ENCODE measurements at regions not wholly inside any gene's neighbourhood (a gene's known extent, or its start where the extent isn't known, plus 50 kb on each side); places are given as distances from the start of the nearest gene placed in this dataset.
"Not testable (repeated sequence)": the region's sequence is repeated elsewhere in the genome, so short reads cannot be mapped to it uniquely, and the experiment has no call there.

GRCh38 chr4:189697675-189698245 lies 242.9 kb upstream of the FRG1 start:
- H3K9me3 ChIP-seq; H3K4me3 ChIP-seq; H3K27ac ChIP-seq; H3K4me1 ChIP-seq; DNase-seq; H3K36me3 ChIP-seq; intact Hi-C loops (cut with DNase I); FAIRE-seq; H3K27me3 ChIP-seq: not testable (repeated sequence)
- ATAC-seq, result peak in 2 of 4 donors; percentile 30 to 56
- WGBS, 2 donors, result no CpG with 5 or more reads among the region's 8 CpGs

- H3K27ac ChIP-seq, FAIRE-seq: not testable (repeated sequence)
- 75 to 88% methylated on average over 3 of the region's 3 CpGs for WGBS, 2 donors
Measured at GRCh38 chr4:189703000-189703399, 237.7 kb upstream of the FRG1 start.

GRCh38 chr4:189706821-189707220 lies 233.9 kb upstream of the FRG1 start:
- H3K36me3 ChIP-seq; DNase-seq; ATAC-seq; H3K27ac ChIP-seq; H3K4me3 ChIP-seq; H3K27me3 ChIP-seq; H3K4me1 ChIP-seq; H3K9me3 ChIP-seq; intact Hi-C loops (cut with DNase I); FAIRE-seq: not testable (repeated sequence)
- 72 to 74% methylated on average over 4 of the region's 4 CpGs for WGBS, 2 donors

More at GRCh38 chr4:189703000-189703399, 237.7 kb upstream of the FRG1 start:
- intact Hi-C loops (cut with DNase I); ATAC-seq; DNase-seq; H3K4me1 ChIP-seq; H3K27me3 ChIP-seq; H3K4me3 ChIP-seq; H3K36me3 ChIP-seq; H3K9me3 ChIP-seq: not testable (repeated sequence)

DNA sequence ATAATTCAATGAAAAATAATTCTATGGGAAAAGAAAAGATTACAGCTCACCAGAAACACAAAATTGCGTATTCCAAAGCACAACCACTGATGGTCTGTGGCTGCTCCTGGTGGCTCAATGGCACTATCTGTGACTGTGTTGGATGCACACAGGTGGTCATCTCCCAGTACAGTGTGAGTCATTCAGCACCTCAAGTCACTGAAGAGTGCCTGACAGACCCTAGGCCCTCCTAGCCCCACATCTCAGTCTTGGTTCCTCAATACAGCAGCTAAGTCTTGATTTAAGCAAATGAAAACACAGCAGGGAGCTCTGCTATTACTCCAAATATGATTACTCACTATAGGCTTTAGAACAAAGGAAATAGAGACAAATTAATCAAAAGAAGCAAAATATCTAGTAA lies 233.4 kb upstream of the FRG1 start:
- H3K27ac ChIP-seq, result not testable (repeated sequence)

GRCh38 chr4:189711956-189712355 lies 228.7 kb upstream of the FRG1 start:
- H3K27me3 ChIP-seq; H3K27ac ChIP-seq; intact Hi-C loops (cut with DNase I); H3K36me3 ChIP-seq; H3K4me1 ChIP-seq; H3K4me3 ChIP-seq; H3K9me3 ChIP-seq; DNase-seq; FAIRE-seq; ATAC-seq: not testable (repeated sequence)
- WGBS, 2 donors, result 71 to 76% methylated on average over 3 of the region's 3 CpGs

More for the DNA sequence above, 233.4 kb upstream of the FRG1 start:
- ATAC-seq; H3K9me3 ChIP-seq; H3K27me3 ChIP-seq; DNase-seq; H3K4me1 ChIP-seq; H3K36me3 ChIP-seq; intact Hi-C loops (cut with DNase I); H3K4me3 ChIP-seq; FAIRE-seq: not testable (repeated sequence)
- 95 to 98% methylated on average over 1 of the region's 1 CpG for WGBS, 2 donors

- H3K27me3 ChIP-seq; H3K27ac ChIP-seq; H3K4me1 ChIP-seq; intact Hi-C loops (cut with DNase I); H3K9me3 ChIP-seq; DNase-seq; H3K36me3 ChIP-seq; FAIRE-seq; ATAC-seq: not testable (repeated sequence)
- WGBS, 2 donors, result 82 to 83% methylated on average over 17 of the region's 17 CpGs
- H3K4me3 ChIP-seq, result peak overlapping the region in 1 of 4 donors; percentile 7
Measured at GRCh38 chr4:189721016-189721993, 219.4 kb upstream of the FRG1 start.

GRCh38 chr4:189722324-189723003 lies 218.2 kb upstream of the FRG1 start:
- WGBS, 2 donors, result 68 to 73% methylated on average over 15 to 20 of the region's 23 CpGs
- intact Hi-C loops (cut with DNase I); H3K4me1 ChIP-seq; H3K27ac ChIP-seq; H3K9me3 ChIP-seq; H3K4me3 ChIP-seq; FAIRE-seq; H3K27me3 ChIP-seq; H3K36me3 ChIP-seq: not testable (repeated sequence)
- DNase-seq, result peak; percentile 16 to 83 (median 62)
- peak in 3 of 4 donors; percentile 55 to 77 (median 75) for ATAC-seq

DNA sequence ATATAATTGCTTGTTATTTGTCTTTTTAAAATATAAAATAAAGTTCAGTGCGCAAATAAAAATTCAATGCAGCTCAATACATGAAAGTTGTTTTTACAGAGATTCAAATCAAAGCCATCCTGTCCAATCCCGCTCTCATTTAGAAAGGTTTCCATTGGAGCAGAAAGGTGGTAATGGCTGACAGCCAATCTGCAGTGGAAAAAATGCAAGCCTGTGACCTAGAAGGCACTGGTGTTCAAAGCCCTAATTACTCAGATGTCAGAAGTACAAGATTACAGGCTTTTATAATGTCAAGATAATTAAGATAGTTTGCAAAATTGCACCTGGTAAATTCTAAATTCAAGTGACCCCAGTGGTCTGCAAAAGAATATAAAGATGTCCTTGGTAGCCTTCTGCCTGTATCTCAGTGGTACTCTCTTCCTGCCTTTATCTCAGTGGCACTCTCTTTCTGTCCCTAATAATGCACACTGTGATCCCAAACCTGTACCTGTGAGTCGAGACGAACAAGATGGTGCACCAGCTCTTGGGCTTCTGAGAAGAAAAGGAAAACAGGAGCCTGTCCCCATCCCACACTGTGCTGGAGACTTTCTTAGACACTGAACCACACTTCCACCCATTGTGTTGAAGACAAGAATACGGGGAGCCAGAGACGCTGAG lies 212.6 kb upstream of the FRG1 start:
- H3K9me3 ChIP-seq; H3K4me3 ChIP-seq; FAIRE-seq; H3K27ac ChIP-seq; intact Hi-C loops (cut with DNase I); H3K27me3 ChIP-seq; DNase-seq; H3K4me1 ChIP-seq; H3K36me3 ChIP-seq: not testable (repeated sequence)
- WGBS, 2 donors, result 60 to 75% methylated on average over 4 of the region's 6 CpGs
- ATAC-seq, result peak in 3 of 4 donors; percentile 57 to 59 (median 59)

- H3K27me3 ChIP-seq; H3K4me1 ChIP-seq; H3K27ac ChIP-seq; FAIRE-seq; H3K36me3 ChIP-seq; intact Hi-C loops (cut with DNase I); H3K4me3 ChIP-seq; H3K9me3 ChIP-seq; ATAC-seq; DNase-seq: not testable (repeated sequence)
- WGBS, 2 donors, result 75% methylated on average over 10 of the region's 10 CpGs
Measured at GRCh38 chr4:189731989-189732388, 208.7 kb upstream of the FRG1 start.

DNA sequence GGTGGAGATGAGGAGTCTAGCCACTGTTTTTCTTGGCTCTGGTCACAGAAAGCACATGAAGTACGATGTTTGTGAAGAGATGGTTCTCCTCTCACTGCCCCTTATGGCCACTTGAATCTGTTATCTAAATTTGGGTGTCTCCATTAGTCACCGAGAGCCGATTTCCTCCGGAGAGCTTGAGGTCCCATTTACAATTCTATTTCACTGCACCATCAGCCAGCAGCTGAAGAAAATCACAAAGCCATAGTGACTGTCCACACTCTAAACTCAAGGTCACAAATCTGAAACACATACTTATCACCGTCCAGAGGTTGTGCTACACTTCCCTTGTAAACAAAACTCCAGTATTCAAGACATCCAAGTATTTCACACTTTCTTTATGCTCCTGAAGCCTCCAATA lies 207.2 kb upstream of the FRG1 start:
- ATAC-seq; H3K27ac ChIP-seq; FAIRE-seq; H3K4me1 ChIP-seq; H3K4me3 ChIP-seq; H3K36me3 ChIP-seq; H3K9me3 ChIP-seq; H3K27me3 ChIP-seq; DNase-seq; intact Hi-C loops (cut with DNase I): not testable (repeated sequence)
- 70 to 76% methylated on average over 5 of the region's 5 CpGs for WGBS, 2 donors

- peak overlapping the region in 2 of 4 donors; percentile 3 to 27 for H3K27ac ChIP-seq
- H3K9me3 ChIP-seq; intact Hi-C loops (cut with DNase I); H3K4me1 ChIP-seq; H3K27me3 ChIP-seq; FAIRE-seq; H3K4me3 ChIP-seq; DNase-seq; H3K36me3 ChIP-seq: not testable (repeated sequence)
- 7 to 9% methylated on average over 2 of the region's 2 CpGs for WGBS, 2 donors
- peak; percentile 80 to 97 (median 94) for ATAC-seq
Measured at GRCh38 chr4:189734648-189735267, 205.9 kb upstream of the FRG1 start.

Data from pancreas (tissue), 10 donors.